ENCODE measurements at regions not wholly inside any gene's neighbourhood (a gene's known extent, or its start where the extent isn't known, plus 50 kb on each side); places are given as distances from the start of the nearest gene placed in this dataset.

DNA sequence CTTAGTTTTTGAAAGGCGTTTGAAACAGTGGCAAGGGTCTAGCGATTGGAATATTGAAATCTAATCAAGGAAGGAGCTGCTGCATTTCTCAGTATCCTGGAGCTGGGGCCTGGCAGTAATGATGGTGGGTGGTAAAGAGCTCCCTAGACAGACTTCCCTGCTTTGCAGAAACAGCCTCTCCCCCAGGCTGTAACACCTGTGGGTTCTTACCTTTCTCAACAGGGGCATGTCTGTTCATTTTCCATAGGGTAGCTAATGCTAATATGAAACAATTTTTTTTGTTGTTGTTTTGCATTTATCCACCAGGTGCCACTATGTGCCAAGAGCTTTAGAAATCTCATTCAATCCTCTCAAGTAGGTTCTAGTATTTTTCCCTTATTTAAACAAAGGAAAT is 345.5 kb downstream of the REEP3 start:
- TF ChIP-seq YY1 (IDR thresholded peaks at IDR 0.05; ENCODE audit: insufficient read depth, insufficient read length) (no peak), ZNF274 (IDR thresholded peaks at IDR 0.05; ENCODE audit: low read depth, low read length) (no peak), SUZ12 (IDR thresholded peaks at IDR 0.05; ENCODE audit: extremely low read depth, insufficient read depth, insufficient read length) (no peak)

Measured in NT2/D1 (cell line).